Cerebellar nuclear complex (tissue), 1 donor: ENCODE measurements at regions not wholly inside any gene's neighbourhood (a gene's known extent, or its start where the extent isn't known, plus 50 kb on each side); places are given as distances from the start of the nearest gene placed in this dataset.
"Not testable (repeated sequence)": the region's sequence is repeated elsewhere in the genome, so short reads cannot be mapped to it uniquely, and the experiment has no call there.

ENCODE experiments used
- DNase-seq, 2 experiments: peaks; one replicate each; lab custom pipeline; 2025; lab: John Stamatoyannopoulos, UW

DNA sequence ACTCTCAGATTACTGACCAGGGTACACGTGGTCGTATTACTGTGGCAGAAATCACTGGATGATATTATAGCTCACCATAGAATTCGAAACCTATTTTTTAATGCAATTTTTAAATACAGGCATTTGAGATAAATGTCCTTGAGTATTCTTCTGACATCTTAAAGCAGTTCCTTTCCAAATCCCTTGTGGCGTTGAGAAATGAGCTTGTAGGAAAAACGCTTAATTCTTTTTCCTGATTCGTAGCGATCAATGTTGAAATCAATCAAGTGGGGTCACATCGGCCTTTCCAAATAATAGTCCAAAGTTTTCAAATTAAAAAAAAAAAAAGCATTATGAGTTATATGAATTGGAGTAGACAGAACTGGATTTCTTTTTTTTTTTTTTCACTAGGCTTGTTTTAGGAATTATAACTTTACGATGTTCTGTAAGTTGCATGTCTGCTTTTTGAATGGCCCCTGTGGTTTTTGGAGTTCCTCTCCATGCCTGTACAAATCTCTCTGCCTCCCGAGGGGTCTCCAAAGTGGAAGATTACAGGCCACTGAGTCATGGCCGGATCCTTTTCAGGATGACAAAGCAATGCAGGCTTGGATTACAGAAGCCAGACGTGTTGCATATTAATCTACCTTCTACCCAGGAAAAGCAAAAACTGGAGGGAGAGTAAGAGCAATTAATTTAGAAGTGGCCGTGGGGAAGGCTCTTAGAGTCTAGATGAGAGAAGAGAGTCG is 226.1 kb downstream of the SHOX start:
- no peak for DNase-seq

DNA sequence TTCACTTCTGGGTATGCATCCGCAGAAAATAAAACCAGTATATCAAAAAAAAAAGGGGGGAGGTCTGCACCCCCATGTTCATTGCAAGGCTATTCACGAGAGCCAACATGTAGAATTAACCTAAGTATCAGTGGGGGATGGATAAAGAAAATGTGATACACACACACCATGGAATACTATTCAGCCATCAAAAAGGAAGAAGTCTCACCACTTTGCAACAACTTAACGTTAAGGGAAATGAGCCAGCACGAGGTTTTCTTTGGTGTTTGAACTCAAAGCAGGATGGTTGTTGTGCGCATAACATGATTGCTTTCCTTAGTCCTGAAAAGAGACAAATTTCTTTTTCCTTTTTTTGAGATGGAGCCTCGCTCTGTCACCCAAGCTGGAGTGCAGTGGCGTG is 222.7 kb downstream of the SHOX start:
- DNase-seq = no peak

DNA sequence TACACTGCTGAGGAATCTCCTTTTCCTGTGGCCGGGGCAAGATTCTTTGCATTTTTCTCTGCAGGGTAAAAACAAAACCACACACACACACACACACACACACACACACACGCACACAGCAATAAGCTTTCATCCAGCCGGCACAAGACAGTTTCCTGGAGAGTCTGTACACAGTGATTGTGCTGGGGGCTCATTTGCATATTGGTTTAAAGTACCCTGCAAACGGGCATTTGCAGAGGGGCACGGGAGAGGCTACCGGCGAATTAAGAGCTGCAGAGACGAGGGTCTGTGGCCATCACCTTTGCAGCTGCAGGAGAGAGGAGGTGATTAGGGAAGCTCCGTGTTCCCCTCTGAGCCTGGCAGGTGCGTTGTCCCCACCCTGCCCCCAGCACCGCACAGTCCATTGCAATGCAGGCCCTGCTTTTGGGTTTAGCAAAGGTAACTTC is 219.9 kb downstream of the SHOX start:
- no peak for DNase-seq

DNA sequence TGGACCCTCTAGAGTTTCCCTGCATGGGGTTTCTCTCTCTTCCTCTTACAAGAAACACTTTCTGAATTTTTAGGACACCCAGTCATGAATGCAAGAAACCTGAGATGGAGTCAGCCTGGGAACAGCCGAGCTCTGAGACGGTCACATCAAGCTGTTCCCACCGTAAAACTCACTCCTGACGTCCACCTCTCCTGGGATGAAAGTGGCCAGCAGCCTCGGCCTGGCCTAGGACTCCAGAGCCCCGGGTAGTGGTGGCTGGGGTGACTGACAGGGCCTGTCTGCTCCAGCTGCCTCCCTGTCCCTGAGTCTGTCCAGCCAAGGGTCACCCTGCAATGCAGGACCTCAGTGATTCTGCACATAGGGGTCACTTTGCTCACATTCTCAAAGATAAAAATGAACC is 217.8 kb downstream of the SHOX start:
- no peak for DNase-seq

DNA sequence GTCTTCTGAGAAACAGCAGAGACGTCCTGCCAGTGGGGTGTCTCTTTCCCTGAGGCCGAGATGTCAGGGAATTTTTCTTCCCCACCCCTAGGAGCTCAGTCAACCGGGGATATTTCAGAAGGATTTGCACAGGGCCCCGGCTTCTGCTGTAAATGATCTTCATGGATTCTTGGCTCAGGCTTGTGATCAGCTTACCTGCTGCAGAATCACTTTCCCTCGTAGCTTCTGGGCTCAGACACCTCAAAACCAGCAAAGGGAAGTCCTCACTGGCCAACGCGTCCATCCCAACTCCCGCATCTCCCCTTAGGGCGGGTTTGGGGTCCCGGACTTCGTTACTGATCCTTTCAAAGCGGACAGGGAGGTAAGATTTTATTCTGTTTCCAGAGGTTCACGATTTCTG is 212.7 kb downstream of the SHOX start:
- DNase-seq = no peak

DNA sequence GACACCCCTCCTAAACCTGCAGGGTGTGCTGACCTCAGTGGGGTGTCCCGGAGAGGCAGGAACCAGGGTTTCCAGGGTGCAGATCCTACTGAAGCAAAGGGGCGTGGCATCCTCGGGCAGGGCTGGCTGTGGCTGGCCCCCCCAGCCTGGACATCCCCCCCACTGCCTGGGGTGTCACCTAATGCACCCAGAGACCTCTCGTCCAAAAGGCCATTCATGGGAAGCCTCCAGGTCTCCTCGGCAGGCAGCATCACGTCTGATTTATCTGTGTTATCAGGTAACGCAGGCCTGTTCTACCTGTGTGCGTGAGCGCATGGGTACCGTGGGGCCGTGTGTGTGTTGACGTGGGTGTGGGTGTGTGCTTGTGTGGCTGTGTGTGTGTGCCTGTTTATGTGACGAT is 210.0 kb downstream of the SHOX start:
- DNase-seq = no peak

DNA sequence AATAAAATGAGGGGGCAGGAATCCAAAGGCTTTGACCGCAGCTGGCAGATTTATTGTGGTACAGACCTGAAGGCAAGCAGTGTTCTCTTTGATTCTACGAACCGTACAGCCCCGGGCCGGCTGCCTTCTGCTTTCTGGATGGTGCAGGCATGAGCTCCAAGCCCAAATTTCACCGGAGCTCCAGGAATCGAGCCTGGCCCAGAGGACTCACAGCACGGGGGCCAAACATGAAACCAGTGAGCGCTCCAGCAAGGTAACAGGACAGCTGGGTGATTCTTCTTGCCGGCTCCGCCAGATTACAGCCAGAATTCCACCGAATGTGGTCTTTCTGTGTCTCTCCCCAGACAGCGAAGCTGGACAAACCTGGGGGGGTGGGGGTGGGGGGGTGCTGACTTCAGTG is 208.1 kb downstream of the SHOX start:
- DNase-seq = not testable (repeated sequence)

DNA sequence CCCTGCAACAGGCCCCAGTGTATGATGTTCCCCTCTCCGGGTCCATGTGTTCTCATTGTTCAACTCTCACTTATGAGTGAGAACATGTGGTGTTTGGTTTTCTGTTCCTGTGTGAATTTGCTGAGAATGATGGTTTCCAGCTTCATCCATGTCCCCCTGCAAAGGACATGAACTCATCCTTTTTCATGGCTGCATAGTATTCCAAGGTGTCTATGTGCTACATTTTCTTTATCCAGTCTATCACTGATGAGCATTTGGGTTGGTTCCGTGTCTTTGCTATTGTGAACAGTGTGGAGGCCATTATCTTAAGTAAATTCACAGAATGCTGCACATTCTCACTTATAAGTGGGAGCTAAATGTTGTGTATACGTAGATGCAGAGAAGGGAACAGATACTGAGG is 205.3 kb downstream of the SHOX start:
- DNase-seq = not testable (repeated sequence)

DNA sequence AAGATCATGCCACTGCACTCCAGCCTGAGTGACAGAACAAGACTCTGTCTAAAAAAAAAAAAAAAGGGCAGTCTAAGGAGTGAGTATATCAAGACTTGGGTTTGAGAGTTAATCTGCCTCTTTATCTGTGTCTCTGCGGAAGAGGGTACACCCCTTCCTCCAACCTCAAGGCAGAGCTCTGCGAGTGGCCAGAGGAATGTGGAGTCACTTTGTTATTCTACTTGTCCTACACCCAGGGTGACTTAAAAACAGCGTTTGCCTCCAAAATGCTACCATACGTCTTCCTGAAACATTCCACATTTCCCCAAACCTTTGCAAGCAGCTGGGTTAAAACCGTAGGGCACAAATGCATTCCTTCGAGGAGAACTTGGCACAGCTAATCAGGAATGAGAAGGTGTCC is 199.9 kb downstream of the SHOX start:
- no peak for DNase-seq

DNA sequence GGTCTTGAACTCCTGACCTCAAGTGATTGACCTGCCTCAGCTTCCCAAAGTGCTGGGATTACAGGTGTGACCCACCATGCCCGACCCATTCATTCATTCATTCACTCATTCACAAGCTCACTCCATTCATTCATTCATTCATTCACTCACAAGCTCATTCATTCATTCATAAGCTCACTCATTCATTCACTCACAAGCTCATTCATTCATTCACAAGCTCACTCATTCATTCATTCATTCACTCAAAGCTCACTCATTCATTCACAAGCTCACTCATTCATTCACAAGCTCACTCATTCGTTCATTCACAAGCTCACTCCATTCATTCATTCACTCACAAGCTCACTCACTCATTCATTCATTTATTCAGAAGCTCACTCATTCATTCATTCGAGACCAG is 198.6 kb downstream of the SHOX start:
- DNase-seq = no peak

DNA sequence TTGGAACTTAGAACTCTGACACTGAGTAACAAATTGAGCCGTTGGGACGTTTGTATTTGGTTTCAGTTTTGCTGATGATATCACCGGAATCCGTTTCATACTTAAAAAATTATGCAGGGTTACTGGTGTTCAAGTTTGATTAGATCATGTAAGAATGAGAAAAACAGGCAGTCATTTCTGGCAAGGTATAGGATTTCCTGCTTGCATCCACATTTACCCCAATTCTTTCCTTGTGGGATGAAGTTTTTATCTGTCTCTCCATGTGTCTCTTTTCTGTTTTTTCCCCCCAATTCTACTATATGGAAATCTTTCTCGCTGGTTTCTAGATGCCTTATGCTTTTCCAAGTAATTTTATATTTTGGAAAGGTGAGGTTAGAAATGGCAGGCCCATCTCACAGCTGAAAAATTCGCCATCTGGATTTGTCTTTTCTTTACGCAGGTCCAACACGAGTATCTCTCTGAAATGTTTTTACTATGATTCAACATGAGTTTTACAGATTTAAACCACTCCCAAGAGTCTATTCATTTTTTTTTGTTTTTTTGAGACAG is 197.9 kb downstream of the SHOX start:
- DNase-seq = no peak

DNA sequence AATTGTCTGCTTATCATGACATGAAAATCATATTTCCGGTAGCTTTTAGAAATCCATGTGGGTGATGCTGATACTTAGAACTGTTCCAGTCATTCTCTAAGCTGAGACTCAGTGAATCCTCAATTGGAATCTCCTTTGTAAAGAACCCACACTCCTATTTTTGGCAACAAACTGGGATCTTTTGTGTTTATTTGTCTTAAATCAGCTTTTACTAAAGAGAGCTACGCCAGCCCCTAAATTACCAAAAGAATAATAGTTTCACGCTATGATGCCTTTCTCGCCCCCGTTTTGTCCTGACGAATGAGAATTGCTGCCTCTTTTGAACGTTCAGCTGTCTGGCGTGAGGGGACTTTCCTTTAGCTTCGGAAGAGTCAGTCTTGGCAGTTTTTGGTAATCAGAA is 195.9 kb downstream of the SHOX start:
- no peak for DNase-seq

DNA sequence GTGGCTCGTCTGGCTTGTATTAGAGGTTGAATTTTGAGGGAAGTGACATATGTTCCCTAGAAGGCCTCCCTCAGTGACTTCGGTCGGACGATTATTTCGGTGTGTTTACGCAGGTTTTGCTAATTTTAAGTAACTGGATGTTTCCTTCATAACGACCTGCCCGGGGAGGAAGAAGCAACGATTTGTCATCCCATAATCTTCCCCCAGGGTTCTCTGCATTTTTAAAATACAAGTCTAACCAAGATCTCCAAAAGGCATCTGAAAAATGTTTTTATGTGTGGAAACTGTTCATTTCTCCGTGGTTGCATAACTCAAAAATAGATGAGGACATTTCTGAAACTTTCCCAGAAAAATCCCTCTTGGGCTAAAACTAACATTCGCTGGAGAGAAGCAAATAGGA is 195.4 kb downstream of the SHOX start:
- DNase-seq = no peak

DNA sequence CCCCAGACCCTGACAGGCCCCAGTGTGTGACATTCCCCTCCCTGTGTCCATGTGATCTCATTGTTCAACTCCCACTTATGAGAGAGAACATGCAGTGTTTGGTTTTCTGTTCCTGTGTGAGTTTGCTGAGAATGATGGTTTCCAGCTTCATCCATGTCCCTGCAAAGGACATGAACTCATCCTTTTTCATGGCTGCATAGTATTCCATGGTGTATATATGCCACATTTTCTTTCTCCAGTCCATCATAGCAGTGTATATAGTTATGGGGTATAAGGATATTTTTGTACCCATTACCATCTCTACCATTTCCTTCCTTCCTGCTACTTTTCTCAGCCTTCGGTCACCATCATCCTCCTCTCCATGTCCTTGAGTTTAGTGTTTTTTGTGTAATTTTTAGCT is 192.5 kb downstream of the SHOX start:
- not testable (repeated sequence) for DNase-seq

DNA sequence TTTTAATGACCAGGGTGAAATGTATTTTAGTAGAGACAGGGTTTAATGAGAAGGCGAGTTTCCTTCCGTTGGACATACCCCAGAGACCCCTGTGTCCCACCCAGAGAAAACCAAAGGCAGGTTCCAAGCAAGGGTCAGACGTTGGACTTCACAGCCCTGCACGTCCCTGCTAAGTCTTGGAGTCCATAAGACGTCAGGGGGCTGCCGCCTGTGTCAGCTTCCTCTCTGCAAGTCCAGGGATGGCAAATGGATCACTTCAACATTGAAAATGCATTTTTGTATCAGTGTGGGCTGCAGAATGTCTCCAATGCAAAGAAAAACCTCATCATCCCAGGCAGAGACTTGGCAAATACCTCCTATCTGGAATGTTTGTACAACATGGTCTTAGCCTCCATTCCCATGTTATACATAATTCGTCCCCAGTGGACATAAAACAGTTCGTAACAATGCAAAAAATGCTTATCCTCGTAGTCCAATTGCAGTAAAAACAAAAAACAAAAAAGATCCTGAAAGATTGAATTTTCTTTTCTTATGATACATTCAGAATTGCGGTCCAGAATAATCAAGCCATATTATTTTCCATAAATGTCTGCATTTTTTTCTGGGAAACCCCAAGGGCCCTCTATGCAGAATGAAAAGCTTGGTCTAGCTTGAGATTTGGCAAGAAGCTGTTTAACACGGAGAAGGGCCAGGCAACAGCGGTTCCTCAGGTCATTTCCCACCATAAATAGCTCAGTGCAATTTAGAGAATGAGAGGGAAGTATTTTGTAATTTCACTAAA is 190.9 kb downstream of the SHOX start:
- DNase-seq = no peak

DNA sequence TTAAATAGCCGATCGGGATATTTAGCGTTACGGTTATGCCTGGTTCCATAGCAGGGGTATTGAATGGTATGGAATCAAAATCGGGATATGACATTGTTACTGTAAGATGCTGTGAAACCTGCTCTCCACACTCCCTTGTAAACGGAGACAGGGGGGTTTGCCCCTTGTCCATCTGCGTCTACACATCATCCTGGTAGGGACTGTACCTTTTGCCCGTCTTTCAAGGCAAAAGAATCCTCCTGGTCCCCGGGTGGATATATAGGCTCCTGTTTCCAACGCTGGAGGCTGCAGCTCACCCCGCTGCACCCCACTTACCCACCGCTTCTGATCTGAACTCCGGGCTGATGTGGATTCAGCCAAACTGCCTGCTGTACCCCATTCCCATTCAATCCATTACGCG is 189.1 kb downstream of the SHOX start:
- DNase-seq = no peak

DNA sequence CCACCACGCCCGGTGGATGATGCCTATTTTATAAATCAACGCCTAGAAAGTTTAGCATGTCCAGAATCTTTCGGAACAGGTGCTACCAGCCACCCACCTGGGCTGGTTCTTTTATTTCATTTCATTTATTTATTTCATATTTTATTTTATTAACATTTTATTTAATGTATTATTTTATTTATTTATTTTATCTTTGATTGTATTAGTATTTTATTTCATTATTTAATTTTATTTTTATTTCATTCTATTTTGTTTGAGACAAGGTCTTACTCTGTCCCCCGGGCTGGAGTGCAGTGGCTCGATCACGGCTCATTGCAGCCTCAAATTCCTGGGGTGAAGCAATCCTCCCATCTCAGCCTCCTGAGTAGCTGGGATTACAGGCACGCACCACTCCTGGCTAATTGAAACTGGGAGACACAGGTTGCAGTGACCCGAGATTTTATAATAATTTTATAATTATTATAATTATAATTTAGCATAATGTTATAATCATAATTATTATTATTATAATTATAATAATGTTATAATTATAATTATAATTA is 187.2 kb downstream of the SHOX start:
- no peak for DNase-seq

DNA sequence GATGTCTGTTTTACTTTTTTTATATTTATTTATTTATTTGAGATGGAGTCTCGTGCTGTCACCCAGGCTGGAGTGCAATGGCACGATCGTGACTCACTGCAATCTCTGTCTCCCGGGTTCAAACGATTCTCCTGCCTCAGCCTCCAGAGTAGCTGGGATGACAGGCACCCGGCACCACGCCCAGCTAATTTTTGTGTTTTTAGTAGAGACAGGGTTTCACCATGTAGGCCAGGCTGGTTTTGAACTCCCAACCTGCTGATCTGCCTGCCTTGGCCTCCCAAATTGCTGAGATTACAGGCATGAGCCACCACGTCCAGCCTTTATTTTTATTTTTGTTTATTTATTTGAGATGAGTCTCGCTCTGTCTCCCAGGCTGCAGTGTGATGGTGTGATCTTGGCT is 186.6 kb downstream of the SHOX start:
- DNase-seq = not testable (repeated sequence)

DNA sequence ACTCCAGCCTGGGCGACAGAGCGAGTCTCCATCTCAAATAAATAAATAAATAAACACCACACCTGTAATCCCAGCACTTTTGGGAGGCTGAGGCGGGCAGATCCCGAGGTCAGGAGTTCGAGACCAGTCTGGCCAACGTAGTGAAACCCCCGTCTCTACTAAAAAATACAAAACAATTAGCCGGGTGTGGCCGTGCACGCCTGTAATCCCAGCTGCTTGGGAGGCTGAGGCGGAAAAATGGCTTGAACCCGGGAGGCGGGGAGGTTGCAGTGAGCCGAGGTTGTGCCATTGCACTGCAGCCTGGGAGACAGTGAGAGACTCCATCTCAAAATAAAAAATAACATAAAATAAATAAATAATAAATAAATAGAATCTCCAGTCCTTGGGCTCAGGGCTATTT is 185.8 kb downstream of the SHOX start:
- DNase-seq = no peak

DNA sequence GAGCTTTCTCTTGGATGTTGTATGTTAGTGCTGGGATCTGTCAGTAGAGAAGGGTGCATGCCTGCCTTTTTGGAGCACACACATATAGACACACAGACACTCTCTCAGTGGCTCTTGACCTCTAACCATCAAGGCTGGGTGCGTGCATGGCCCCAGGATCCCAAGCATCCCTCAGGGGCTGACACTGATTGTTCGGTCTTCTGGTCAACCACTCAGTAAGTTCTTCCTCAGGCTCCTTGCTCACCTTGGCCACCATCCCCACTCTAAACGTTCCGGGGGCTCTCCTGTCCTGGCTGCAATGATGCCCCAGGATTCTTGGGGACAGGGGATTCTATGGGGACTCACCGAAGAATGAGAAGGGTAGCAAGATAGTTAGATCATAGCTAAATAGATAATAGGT is 179.6 kb downstream of the SHOX start:
- DNase-seq = no peak

DNA sequence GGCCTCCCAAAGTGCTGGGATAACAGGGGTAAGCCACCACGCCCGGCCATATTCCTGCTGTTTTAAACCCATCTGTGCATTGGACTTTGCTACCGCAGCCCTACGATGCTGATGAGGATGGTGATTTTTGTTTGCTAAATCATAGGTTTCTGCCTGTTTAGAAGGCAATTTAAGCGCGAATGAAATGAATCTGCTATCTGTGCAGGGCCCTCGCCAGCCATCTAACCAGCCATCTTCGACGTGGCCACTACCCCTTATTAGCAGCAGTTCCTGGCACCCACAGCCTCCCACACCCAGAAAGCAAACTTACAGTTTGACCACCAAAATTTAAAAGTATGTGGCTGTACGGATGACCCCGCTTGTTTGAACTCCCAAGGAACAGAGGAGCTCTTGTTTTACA is 178.5 kb downstream of the SHOX start:
- no peak for DNase-seq

DNA sequence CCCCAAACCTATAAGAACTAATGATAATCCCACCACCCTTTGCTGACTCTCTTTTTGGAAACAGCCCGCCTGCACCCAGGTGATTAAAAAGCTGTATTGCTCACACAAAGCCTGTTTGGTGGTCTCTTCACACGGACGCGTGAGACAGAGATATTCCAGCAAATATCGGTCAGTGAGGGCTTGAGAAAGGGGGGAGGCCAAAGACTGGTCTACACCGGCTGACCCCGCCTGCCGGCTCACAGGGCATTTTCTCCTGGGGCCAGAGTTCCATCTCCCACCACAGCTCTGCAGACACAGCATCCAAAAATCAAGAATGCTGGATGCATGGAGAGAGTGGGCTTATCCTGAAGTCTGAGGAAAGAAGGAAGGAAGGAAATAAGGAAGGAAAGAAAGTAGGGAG is 176.0 kb downstream of the SHOX start:
- DNase-seq = no peak

DNA sequence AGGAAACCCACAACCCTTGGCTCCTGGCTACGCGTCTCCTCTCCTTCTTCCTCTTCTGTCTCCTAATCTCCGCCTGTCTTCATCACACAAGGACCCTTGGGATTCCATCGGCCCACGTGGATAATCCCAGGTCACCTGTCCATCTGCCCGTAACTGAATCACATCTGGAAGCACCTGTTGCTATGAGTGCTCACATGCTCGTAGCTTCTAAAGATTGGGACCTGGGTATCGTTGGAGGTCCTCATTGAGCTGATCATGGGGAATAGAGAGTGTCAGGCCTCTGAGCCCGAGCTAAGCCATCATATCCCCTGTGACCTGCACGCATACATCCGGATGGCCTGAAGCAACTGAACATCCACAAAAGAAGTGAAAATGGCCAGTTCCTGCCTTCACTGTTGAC is 175.4 kb downstream of the SHOX start:
- DNase-seq = no peak
